Neural cell (in vitro differentiated cells): ENCODE measurements at regions not wholly inside any gene's neighbourhood (a gene's known extent, or its start where the extent isn't known, plus 50 kb on each side); places are given as distances from the start of the nearest gene placed in this dataset.
"Not testable (repeated sequence)": the region's sequence is repeated elsewhere in the genome, so short reads cannot be mapped to it uniquely, and the experiment has no call there.

Experiments used
- H2AFZ ChIP-seq: fragments of 200-600, 300-800 bp; sonication (generic), shearing (Covaris generic); 2 replicates; pipeline ENCODE4 v1.6.0; 2014; ENCODE audit warnings: low read depth, mild to moderate bottlenecking, antibody characterized with exemption, low read length, moderate library complexity
- H3F3A ChIP-seq: fragments of 200-600 bp; shearing (Covaris generic); 2 replicates; pipeline ENCODE4 v1.6.1; 2016; ENCODE audit warnings: mild to moderate bottlenecking, moderate library complexity, mixed read lengths, antibody characterized with exemption, low read length; ENCODE audit not compliant: insufficient read depth, poor library complexity, severe bottlenecking
- H3K27ac ChIP-seq: fragments of 200-600, 300-800 bp; sonication (generic), shearing (Covaris generic); 2 replicates; pipeline ENCODE4 v1.5.1; 2014; ENCODE audit warnings: mild to moderate bottlenecking, low read length, moderate library complexity
- H3K27me3 ChIP-seq: fragments of 300-800, 200-600 bp; sonication (generic), shearing (Covaris generic); 2 replicates; pipeline ENCODE4 v1.6.0; 2014; ENCODE audit warnings: mild to moderate bottlenecking, low read depth, low read length, moderate library complexity; ENCODE audit not compliant: insufficient read depth
- H3K36me3 ChIP-seq: fragments of 300-800, 200-600 bp; sonication (generic), shearing (Covaris generic); 2 replicates; pipeline ENCODE4 v1.5.1; 2014; ENCODE audit warnings: mild to moderate bottlenecking, antibody characterized with exemption, low read length, moderate library complexity; ENCODE audit not compliant: insufficient read depth
- H3K4me2 ChIP-seq: fragments of 300-800, 200-600 bp; sonication (generic), shearing (Covaris generic); 2 replicates; pipeline ENCODE4 v1.6.0; 2014; ENCODE audit warnings: mild to moderate bottlenecking, low read length
- H3K4me3 ChIP-seq: fragments of 300-800, 200-600 bp; sonication (generic), shearing (Covaris generic); 2 replicates; pipeline ENCODE4 v1.5.1; 2014; ENCODE audit warnings: mild to moderate bottlenecking, low read length, moderate library complexity
- H3K79me2 ChIP-seq: fragments of 200-600 bp; shearing (Covaris generic); replicated peaks from 2 replicates; pipeline ENCODE4 v1.6.0; 2014; ENCODE audit warnings: mild to moderate bottlenecking, low read length, moderate library complexity; ENCODE audit not compliant: insufficient read depth
- H3K9ac ChIP-seq: fragments of 300-800, 200-600 bp; sonication (generic), shearing (Covaris generic); 2 replicates; pipeline ENCODE4 v1.6.1; 2016; ENCODE audit warnings: mild to moderate bottlenecking, low read length, mixed read lengths
- H3K9me2 ChIP-seq: fragments of 200-600 bp; shearing (Covaris generic); 2 replicates; pipeline ENCODE4 v1.6.1; 2016; ENCODE audit warnings: mild to moderate bottlenecking, low read length, mixed read lengths; ENCODE audit not compliant: insufficient read depth
- H3K9me3 ChIP-seq: fragments of 200-600, 300-800 bp; sonication (generic), shearing (Covaris generic); 2 replicates; pipeline ENCODE4 v1.6.1; 2016; ENCODE audit warnings: mild to moderate bottlenecking, mixed run types, low read length, moderate library complexity, mixed read lengths
- H4K20me1 ChIP-seq: fragments of 200-600 bp; shearing (Covaris generic); 2 replicates; pipeline ENCODE4 v1.6.1; 2016; ENCODE audit warnings: mild to moderate bottlenecking, mixed run types; ENCODE audit not compliant: insufficient read depth
- CTCF ChIP-seq: fragments of 450-650 bp; IDR thresholded peaks from 2 replicates; pipeline ENCODE4 v1.5.1; 2014; ENCODE audit warnings: antibody characterized with exemption, mild to moderate bottlenecking, moderate library complexity; ENCODE audit not compliant: poor library complexity, severe bottlenecking
- EP300 ChIP-seq: fragments of 450-650 bp; conservative IDR thresholded peaks from 2 replicates; pipeline ENCODE4 v1.6.1; 2014; ENCODE audit warnings: antibody characterized with exemption, mild to moderate bottlenecking, moderate library complexity; ENCODE audit not compliant: poor library complexity, severe bottlenecking
- EZH2 ChIP-seq: fragments of 200-600, 300-800 bp; shearing (Covaris generic), sonication (generic); IDR thresholded peaks from 2 replicates; pipeline ENCODE4 v1.6.1; 2014; ENCODE audit warnings: antibody characterized with exemption, low read length, borderline replicate concordance, mild to moderate bottlenecking; ENCODE audit not compliant: insufficient read depth, poor library complexity, severe bottlenecking
- MXI1 ChIP-seq: fragments of 450-650 bp; conservative IDR thresholded peaks from 2 replicates; pipeline ENCODE4 v1.6.1; 2014; ENCODE audit warnings: antibody characterized with exemption, mild to moderate bottlenecking; ENCODE audit not compliant: poor library complexity, severe bottlenecking
- POLR2AphosphoS5 ChIP-seq: IDR thresholded peaks from 2 replicates; pipeline ENCODE4 v1.6.1; 2012
- RAD21 ChIP-seq: fragments of 450-650 bp; conservative IDR thresholded peaks from 2 replicates; pipeline ENCODE4 v1.6.1; 2014; ENCODE audit warnings: antibody characterized with exemption, mild to moderate bottlenecking, moderate library complexity
- REST ChIP-seq: IDR thresholded peaks from 2 replicates; pipeline ENCODE4 v1.6.1; 2012; ENCODE audit warnings: borderline replicate concordance
- SMC3 ChIP-seq: fragments of 450-650 bp; conservative IDR thresholded peaks from 2 replicates; pipeline ENCODE4 v1.6.1; 2014; ENCODE audit warnings: antibody characterized with exemption, mild to moderate bottlenecking, moderate library complexity; ENCODE audit not compliant: poor library complexity
- TAF1 ChIP-seq: IDR thresholded peaks from 2 replicates; pipeline ENCODE4 v1.6.1; 2012; ENCODE audit warnings: low read depth

DNA sequence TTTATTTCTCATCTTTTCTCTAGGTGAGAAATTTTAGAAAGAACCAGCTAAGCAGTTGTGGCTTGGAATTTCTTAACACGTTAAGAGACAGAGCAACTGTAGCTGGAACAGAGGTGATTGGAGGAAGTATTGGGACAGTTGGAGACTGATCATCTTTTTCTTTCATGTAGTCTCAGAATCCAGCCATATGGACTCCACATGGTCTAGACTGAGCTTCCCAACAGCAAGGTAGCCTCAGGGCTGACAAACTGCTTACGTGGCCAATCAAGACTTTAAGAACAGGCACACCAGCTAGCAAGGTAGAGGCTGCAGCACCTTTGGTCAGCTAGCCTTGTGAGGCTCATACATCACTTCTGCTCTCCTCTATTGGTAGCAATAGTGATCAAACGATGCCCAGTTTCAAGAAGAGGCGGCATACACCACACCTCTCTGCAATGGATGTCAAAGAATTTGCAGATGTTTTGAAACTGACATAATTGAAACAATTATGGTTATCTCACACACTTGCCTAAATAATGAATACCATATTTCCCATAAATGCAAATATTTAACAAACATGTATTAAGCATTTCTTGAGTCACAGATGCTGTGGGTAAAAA is 590.5 kb upstream of the SLC35B3 start:
- H3K79me2 ChIP-seq = no peaks in the 10 kb centered on the region
- H3K9me2 ChIP-seq = no peaks in the 10 kb centered on the region
- no peaks in the 10 kb centered on the region for H4K20me1 ChIP-seq
- no peak overlapping the region for H3K9ac ChIP-seq
- no peak overlapping the region for H3K27ac ChIP-seq
- H3F3A ChIP-seq = no peaks in the 10 kb centered on the region
- no peak overlapping the region for H3K4me3 ChIP-seq
- H3K27me3 ChIP-seq = no peaks in the 10 kb centered on the region
- TF ChIP-seq TAF1 (no peak), EP300 (no peak), RAD21 (no peak), EZH2 (no peak), MXI1 (no peak), CTCF (no peak), REST (no peak), SMC3 (no peak), POLR2AphosphoS5 (no peak)
- no peaks in the 10 kb centered on the region for H3K36me3 ChIP-seq
- no peaks in the 10 kb centered on the region for H3K9me3 ChIP-seq
- H2AFZ ChIP-seq = no peak overlapping the region
- H3K4me2 ChIP-seq = no peak overlapping the region

DNA sequence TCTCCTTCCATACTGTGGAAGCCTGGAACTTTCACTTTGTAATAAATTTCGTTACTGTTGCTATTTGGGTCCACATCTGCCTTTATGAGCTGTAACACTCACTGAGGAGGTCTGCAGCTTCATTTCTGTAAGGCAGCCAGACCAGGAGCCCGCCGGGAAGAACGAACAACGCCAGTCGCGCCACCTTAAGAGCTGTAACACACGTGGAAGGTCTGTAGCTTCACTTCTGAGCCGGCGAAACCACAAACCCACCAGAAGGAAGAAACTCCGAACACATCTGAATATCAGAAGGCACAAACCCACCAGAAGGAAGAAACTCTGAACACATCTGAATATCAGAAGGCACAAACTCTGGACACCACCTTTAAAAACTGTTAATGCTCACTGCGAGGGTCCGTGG is 589.9 kb upstream of the SLC35B3 start:
- Histone ChIP-seq H3K9me2 (no peaks in the 10 kb centered on the region), H3K27me3 (no peaks in the 10 kb centered on the region), H3K4me2 (no peak overlapping the region), H3K36me3 (no peaks in the 10 kb centered on the region), H3K9ac (no peak overlapping the region), H3K27ac (no peak overlapping the region), H3K4me3 (no peak overlapping the region), H3K9me3 (no peaks in the 10 kb centered on the region), H4K20me1 (no peaks in the 10 kb centered on the region), H3K79me2 (no peaks in the 10 kb centered on the region), H3F3A (no peaks in the 10 kb centered on the region), H2AFZ (no peak overlapping the region)
- no peak for TF ChIP-seq RAD21
- no peak for TF ChIP-seq MXI1
- TF ChIP-seq EP300 = no peak
- no peak for TF ChIP-seq REST
- no peak for TF ChIP-seq POLR2AphosphoS5
- TF ChIP-seq SMC3 = no peak
- no peak for TF ChIP-seq CTCF
- no peak for TF ChIP-seq EZH2
- no peak for TF ChIP-seq TAF1

DNA sequence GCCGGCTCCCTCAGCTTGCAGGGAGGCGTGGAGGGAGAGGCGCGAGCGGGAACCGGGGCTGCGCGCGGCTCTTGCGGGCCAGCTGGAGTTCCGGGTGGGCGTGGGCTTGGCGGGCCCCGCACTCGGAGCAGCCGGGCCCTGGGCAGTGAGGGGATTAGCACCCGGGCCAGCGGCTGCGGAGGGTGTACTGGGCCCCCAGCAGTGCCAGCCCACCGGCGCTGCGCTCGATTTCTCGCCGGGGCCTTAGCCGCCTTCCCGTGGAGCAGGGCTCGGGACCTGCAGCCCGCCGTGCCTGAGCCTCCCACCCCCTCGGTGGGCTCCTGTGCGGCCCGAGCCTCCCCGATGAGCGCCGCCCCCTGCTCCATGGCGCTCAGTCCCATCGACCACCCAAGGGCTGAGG is 588.9 kb upstream of the SLC35B3 start:
- not testable (repeated sequence) for H3K27ac ChIP-seq, H4K20me1 ChIP-seq, H3K4me3 ChIP-seq, H3K9ac ChIP-seq, H3K9me2 ChIP-seq, H2AFZ ChIP-seq, H3K79me2 ChIP-seq, H3K9me3 ChIP-seq, H3K36me3 ChIP-seq, H3K4me2 ChIP-seq, H3F3A ChIP-seq, H3K27me3 ChIP-seq
